ENCODE measurements at regions not wholly inside any gene's neighbourhood (a gene's known extent, or its start where the extent isn't known, plus 50 kb on each side); places are given as distances from the start of the nearest gene placed in this dataset.

DNA sequence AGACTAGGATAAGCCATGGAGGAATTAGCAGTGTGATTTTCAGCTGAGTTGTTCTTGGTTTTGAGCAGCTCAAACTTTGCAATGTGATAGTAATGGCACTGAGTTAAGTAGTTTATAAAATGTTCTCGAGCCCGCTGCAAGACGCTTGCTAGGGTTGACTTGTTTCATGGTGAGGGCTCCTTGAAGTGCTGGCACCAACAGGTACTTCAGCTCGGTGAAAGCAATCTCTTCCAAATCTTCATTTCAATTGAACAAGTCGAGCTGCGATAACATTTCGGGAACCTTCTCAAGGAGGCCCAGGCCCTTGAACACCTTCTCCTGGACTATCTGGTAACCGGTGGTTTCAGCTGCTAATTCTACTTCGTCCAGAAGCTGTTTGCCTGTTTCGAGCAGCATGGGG lies 50.8 kb upstream of the DYNC1LI1 start:
- TF ChIP-seq, protein P1, sequence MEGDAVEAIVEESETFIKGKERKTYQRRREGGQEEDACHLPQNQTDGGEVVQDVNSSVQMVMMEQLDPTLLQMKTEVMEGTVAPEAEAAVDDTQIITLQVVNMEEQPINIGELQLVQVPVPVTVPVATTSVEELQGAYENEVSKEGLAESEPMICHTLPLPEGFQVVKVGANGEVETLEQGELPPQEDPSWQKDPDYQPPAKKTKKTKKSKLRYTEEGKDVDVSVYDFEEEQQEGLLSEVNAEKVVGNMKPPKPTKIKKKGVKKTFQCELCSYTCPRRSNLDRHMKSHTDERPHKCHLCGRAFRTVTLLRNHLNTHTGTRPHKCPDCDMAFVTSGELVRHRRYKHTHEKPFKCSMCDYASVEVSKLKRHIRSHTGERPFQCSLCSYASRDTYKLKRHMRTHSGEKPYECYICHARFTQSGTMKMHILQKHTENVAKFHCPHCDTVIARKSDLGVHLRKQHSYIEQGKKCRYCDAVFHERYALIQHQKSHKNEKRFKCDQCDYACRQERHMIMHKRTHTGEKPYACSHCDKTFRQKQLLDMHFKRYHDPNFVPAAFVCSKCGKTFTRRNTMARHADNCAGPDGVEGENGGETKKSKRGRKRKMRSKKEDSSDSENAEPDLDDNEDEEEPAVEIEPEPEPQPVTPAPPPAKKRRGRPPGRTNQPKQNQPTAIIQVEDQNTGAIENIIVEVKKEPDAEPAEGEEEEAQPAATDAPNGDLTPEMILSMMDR (IDR thresholded peaks at IDR 0.05; ENCODE audit: low read depth, low read length), result no peak
- Histone ChIP-seq H3K27ac (ENCODE audit: low read depth, low read length) (no peak overlapping the region), H3K9me3 (ENCODE audit: control insufficient read depth, insufficient read depth, low read length) (no peaks in the 10 kb centered on the region; the same call in 1 of the 2 replicates), H3K4me3 (ENCODE audit: low read depth, low read length) (no peak overlapping the region), H3K27me3 (ENCODE audit: control insufficient read depth, insufficient read depth, low read length) (no peaks in the 10 kb centered on the region)
- no peak for DNase-seq (ENCODE audit: low read depth, low spot score)
- ChIA-PET POLR2A (no interaction called here), CTCF (no interaction called here)

DNA sequence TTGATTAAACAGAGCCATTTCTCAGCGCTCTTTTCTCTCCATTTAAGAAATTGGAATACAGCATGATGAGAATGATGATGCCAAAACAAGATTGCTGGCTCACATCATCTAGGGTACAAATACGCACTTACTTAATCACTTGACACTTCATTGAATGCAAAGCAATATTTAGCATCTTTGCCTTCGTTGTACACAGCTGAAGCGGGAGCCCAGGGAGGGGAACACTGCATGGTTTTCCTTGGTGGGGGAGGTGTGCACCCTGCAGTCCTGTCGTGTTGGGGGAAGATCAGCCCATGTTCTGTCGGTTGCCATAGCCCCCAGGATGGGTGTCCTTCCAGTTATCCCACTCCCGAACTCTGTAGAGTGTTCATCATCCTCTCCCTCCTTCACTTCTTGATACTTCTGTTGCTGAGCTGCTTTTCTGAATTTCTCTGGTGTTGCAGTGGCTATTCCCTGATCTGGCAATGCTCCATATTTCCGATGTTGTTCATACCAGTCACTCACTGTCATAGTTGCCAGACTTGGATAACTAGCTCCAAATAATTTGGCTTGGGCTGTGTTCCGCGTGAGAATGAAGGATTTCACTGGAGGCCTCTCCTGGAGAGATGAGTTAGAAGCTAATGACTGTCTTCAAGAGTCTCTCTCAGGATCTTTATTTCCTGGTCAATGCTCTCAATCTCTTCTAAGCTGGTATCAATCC lies 50.1 kb upstream of the DYNC1LI1 start:
- no peaks in the 10 kb centered on the region for H3K27me3 ChIP-seq (ENCODE audit: control insufficient read depth, insufficient read depth, low read length)
- TF ChIP-seq, protein P1 (IDR thresholded peaks at IDR 0.05; ENCODE audit: low read depth, low read length), result no peak
- H3K27ac ChIP-seq (ENCODE audit: low read depth, low read length), result no peak overlapping the region
- no peaks in the 10 kb centered on the region; the same call in 1 of the 2 replicates for H3K9me3 ChIP-seq (ENCODE audit: control insufficient read depth, insufficient read depth, low read length)
- ChIA-PET CTCF (no interaction called here), POLR2A (no interaction called here)
- no peak for DNase-seq (ENCODE audit: low read depth, low spot score)
- H3K4me3 ChIP-seq (ENCODE audit: low read depth, low read length), result no peak overlapping the region

Data from AG04450 (cell line).